Adrenal gland (tissue), 9 donors: ENCODE measurements at regions not wholly inside any gene's neighbourhood (a gene's known extent, or its start where the extent isn't known, plus 50 kb on each side); places are given as distances from the start of the nearest gene placed in this dataset.

ENCODE experiments used
- DNase-seq, 7 donors: peaks; one replicate each; pipeline ENCODE4 v3.0.0-alpha.2; 2019 to 2020
- H3K27ac ChIP-seq, 5 donors: fragments of 200-600 bp; sonication (generic) in 4 of 5; 1 replicate in 3 of 5; 2 replicates in 2 of 5; pipeline versions ENCODE4 v1.5.1 to v1.8.0; 2016 to 2020; ENCODE audit warnings: mild to moderate bottlenecking in 1 of 5
- H3K27me3 ChIP-seq: fragments of 200-600 bp; 2 replicates; pipeline ENCODE4 v1.8.0; 2021
- H3K36me3 ChIP-seq, 2 donors: fragments of 200-600 bp; replicated peaks in 1 of 2; 1 replicate in 1 of 2; 2 replicates in 1 of 2; pipeline versions ENCODE4 v1.5.1 to v1.8.0; 2018 to 2022
- H3K4me1 ChIP-seq, 2 donors: fragments of 200-600 bp; replicated peaks in 1 of 2; 1 replicate in 1 of 2; 2 replicates in 1 of 2; pipeline versions ENCODE4 v1.5.1 to v1.8.0; 2018 to 2021
- H3K4me3 ChIP-seq, 4 donors: fragments of 200-600 bp; sonication (generic) in 3 of 4; one replicate each; pipeline ENCODE4 v1.5.1; 2016 to 2018
- H3K9me3 ChIP-seq, 3 donors: fragments of 200-600 bp; sonication (generic) in 1 of 3; replicated peaks in 1 of 3; 1 replicate in 2 of 3; 2 replicates in 1 of 3; pipeline versions ENCODE4 v1.5.1 to v1.8.0; 2016 to 2021
- CTCF ChIP-seq, 6 experiments: fragments of 450-650 bp in 4 of 6; fragments of 200-600 bp in 2 of 6; sonication (generic) in 1 of 6; IDR thresholded peaks; 1 replicate in 5 of 6; 2 replicates in 1 of 6; pipeline versions ENCODE4 v1.5.1 to v1.8.0; 2016 to 2021; ENCODE audit warnings: antibody characterized with exemption in 6 of 6, mild to moderate bottlenecking in 2 of 6, moderate library complexity in 1 of 6
- POLR2A ChIP-seq, 2 donors: fragments of 450-650 bp; IDR thresholded peaks; one replicate each; pipeline ENCODE4 v1.6.1; 2017; ENCODE audit warnings: antibody characterized with exemption in 2 of 2, mild to moderate bottlenecking in 2 of 2, moderate library complexity in 1 of 2
- WGBS, 4 donors: extraction: QIAGEN DNeasy Blood & Tissue Kit in 2 of 4; methylation state at CpG; one replicate each; pipeline versions ENCODE4 v1.1.5 to v1.1.7; 2013 to 2017; 5-methylcytosine and 5-hydroxymethylcytosine counted together
- intact Hi-C, 2 donors: fragments of 100-400 bp; cut with DNase I; formaldehyde crosslinking; loops; one replicate each; pipeline versions ENCODE4 v1.14.1 to v1.15.0; 2022 to 2023
- donor health status: healthy with polysubstance abuse.
- donor health status: Bipolar disorder and iron deficiency.
- donor health status: DM: yes; HTN: yes; CAD: no.
- donor health status: DM: no; HTN: no; CAD: no.
- donor health status: DM: no; HTN: no; CAD: no.

DNA sequence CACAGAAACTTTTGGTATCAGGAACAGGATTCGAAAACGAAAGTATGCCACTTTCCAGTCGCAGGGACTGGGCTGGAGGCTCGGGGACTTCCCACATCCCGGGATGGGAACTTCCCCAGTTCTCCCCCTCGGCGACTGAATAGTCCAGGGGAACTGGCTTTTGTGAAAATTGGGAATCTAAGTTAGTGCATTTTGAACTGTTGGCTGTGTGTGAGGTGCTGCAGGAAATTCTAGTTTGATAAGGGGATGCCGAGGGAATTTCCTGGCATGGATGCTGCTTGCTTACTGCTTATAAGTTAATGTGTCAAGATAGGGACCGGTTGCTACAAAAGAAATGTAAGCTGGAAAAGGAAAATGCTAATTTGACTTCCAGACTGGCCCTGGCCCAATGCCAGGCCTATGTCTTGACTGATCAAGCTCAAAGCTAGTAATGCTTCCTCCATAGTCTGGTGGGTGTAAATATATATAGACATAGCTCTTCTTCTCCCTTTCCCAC lies 73.4 kb upstream of the EIF5 start:
- DNase-seq, result peak; percentile 15 to 74 (median 58)
- H3K4me1 ChIP-seq, result peaks cover 0 to 3% of the 10 kb centered on the region in 2 donors
- H3K36me3 ChIP-seq, result no peaks in the 10 kb centered on the region
- no peaks in the 10 kb centered on the region for H3K9me3 ChIP-seq
- H3K27me3 ChIP-seq, result no peaks in the 10 kb centered on the region
- no peak for TF ChIP-seq POLR2A (IDR thresholded peaks at IDR 0.05)
- TF ChIP-seq CTCF (IDR thresholded peaks at IDR 0.05), result no peak
- H3K27ac ChIP-seq, result peak overlapping the region in 4 of 5 donors; percentile 17 to 78 (median 54)
- H3K4me3 ChIP-seq, result peak overlapping the region in 2 of 4 donors; percentile 5 to 60
- WGBS, 4 donors, result 1 to 29% (median 14%) methylated on average over 9 of the region's 9 CpGs
- intact Hi-C loops, result no loop called here

DNA sequence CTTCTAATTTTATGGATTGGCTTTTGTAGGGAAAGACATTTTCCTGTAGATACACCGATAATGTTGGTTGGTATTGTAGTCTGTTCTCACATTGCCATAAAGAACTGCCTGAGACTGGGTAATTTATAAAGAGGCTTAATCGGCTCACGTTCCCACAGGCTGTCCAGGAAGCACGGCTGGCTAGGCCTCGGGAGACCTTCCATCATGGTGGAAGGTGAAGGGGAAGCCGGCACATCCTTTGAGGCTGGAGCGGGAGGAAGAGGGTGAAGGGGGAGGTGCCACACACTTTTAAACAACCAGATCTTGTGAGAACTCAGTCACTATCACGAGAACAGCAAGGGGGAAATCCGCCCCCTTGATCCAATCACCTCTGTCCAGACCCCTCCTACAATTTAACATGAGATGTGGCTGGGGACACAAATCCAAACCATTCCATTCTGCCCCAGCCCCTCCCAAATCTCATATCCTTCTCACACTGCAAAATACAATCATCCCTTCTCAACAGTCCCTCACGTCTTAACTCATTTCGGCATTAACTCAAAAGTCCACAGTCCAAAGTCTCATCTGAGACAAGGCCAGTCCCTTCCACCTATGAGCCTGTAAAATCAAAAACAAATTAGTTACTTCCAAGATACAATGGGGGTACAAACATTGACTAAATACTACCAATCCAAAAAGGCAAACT lies 66.7 kb upstream of the EIF5 start:
- Histone ChIP-seq H3K4me1 (no peaks in the 10 kb centered on the region), H3K4me3 (no peak overlapping the region), H3K27ac (no peak overlapping the region), H3K27me3 (peaks cover 3% of the 10 kb centered on the region), H3K9me3 (no peaks in the 10 kb centered on the region), H3K36me3 (no peaks in the 10 kb centered on the region)
- WGBS, 4 donors, result 86 to 90% (median 88%) methylated on average over 11 of the region's 11 CpGs
- intact Hi-C loops, result no loop called here
- DNase-seq, result peak in 2 of 7 donors; percentile 4 to 6
- TF ChIP-seq POLR2A (IDR thresholded peaks at IDR 0.05), result no peak
- TF ChIP-seq CTCF (IDR thresholded peaks at IDR 0.05), result no peak

DNA sequence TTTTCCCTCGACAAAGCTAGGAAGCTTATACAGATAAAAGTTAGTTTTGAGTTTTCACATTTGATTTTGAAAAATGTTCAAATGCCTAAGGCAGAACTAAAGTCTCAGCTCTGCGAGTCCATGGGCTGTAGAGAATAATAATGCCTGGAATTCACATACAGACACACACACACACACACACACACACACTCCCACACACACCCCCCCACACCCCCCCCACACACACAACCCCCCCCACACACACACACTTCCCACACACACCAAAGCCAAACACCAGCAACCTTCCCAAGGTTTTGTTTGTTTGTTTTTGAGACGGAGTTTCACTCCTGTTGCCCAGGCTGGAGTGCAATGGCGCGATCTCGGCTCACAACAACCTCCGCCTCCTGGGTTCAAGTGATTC lies 62.8 kb upstream of the EIF5 start:
- no peaks in the 10 kb centered on the region for H3K9me3 ChIP-seq
- TF ChIP-seq CTCF (IDR thresholded peaks at IDR 0.05) (no peak), POLR2A (IDR thresholded peaks at IDR 0.05) (no peak)
- no peaks in the 10 kb centered on the region for H3K36me3 ChIP-seq
- WGBS, 4 donors, result 91 to 95% (median 92%) methylated on average over 7 of the region's 7 CpGs
- H3K27me3 ChIP-seq, result peaks cover 20% of the 10 kb centered on the region
- no peak overlapping the region for H3K4me3 ChIP-seq
- H3K4me1 ChIP-seq, result peaks cover 0 to 9% of the 10 kb centered on the region in 2 donors
- no peak overlapping the region for H3K27ac ChIP-seq
- intact Hi-C loops, result no loop called here
- DNase-seq, result no peak

DNA sequence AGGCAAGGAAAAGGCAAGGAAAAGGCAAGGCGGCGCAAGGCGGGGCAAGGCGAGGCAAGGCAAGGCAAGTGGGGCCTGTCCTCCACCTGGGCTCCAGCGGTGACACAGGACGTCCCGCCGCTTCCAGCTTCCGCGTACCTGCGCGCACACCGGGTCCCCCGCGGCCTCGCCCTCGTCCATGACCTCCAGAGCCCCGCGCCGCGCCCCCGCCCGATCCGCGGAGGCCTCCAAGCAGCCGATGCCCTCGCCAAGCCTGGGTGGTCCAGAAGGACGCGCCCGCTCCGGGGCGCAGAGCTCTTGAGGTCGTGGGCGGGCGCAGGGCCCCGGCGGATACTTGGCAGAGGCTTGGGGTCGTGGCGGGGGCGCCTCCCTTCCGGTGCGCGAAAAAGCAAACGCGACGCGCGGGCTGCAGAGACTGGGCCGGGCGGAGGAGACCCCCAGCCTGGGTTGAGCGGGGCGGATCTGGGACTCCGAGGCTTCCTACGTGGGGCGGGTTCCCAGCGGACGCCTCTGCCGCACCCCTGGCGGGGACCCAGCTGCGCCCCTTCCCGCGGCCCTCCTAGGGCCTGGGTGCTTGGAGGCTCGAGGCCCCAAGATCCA lies 60.8 kb upstream of the EIF5 start:
- Histone ChIP-seq H3K4me3 (peak overlapping the region in 1 of 4 donors; percentile 29), H3K27ac (no peak overlapping the region), H3K4me1 (peaks cover 0 to 9% of the 10 kb centered on the region in 2 donors), H3K9me3 (no peaks in the 10 kb centered on the region), H3K36me3 (no peaks in the 10 kb centered on the region), H3K27me3 (peaks cover 18% of the 10 kb centered on the region)
- DNase-seq, result peak in 3 of 7 donors; percentile 14 to 23 (median 17)
- 8 to 32% (median 11%) methylated on average over 14 to 63 of the region's 63 CpGs for WGBS, 4 donors
- intact Hi-C loops, result no loop called here
- TF ChIP-seq CTCF (IDR thresholded peaks at IDR 0.05), result no peak
- TF ChIP-seq POLR2A (IDR thresholded peaks at IDR 0.05), result no peak
